Activated naive CD4-positive, alpha-beta T cell treated with anti-CD3 and anti-CD28 coated beads for 36 hours (primary cell): ENCODE measurements at regions not wholly inside any gene's neighbourhood (a gene's known extent, or its start where the extent isn't known, plus 50 kb on each side); places are given as distances from the start of the nearest gene placed in this dataset.

Experiments used
- CTCF ChIA-PET: fragments of 350-600 bp; sonication (Branson Sonifier 250); formaldehyde crosslinking; loops from one replicate; lab custom pipeline; 2021; ENCODE audit warnings: antibody characterized with exemption; lab: Charles Lee
- DNase-seq: peaks from one replicate; pipeline ENCODE4 v3.0.0-alpha.2; 2020
- H3K27ac Mint-ChIP-seq: one replicate; pipeline ENCODE4 v1.8.0; 2021; ENCODE audit warnings: mild to moderate bottlenecking, mixed read lengths
- H3K27me3 Mint-ChIP-seq: one replicate; pipeline ENCODE4 v1.8.0; 2021; ENCODE audit warnings: low read depth, mixed read lengths
- H3K36me3 Mint-ChIP-seq: one replicate; pipeline ENCODE4 v1.8.0; 2021; ENCODE audit warnings: low read depth, mixed read lengths
- H3K4me1 Mint-ChIP-seq: one replicate; pipeline ENCODE4 v1.8.0; 2021; ENCODE audit warnings: low read depth, mixed read lengths
- H3K4me3 Mint-ChIP-seq: one replicate; pipeline ENCODE4 v1.8.0; 2021; ENCODE audit warnings: mild to moderate bottlenecking, moderate library complexity, mixed read lengths
- H3K9me3 Mint-ChIP-seq: one replicate; pipeline ENCODE4 v1.8.0; 2021; ENCODE audit warnings: mixed read lengths
- intact Hi-C: fragments of 100-400 bp; cut with micrococcal nuclease; formaldehyde crosslinking; loops from one replicate; pipeline ENCODE4 v1.15.1; 2023

GRCh38 chr18:73164430-73164829 is 296.6 kb upstream of the NETO1 start:
- intact Hi-C loops = no loop called here
- Mint-ChIP-seq H3K9me3 (peaks cover 2% of the 10 kb centered on the region), H3K36me3 (no peaks in the 10 kb centered on the region), H3K27ac (no peak overlapping the region), H3K4me1 (no peaks in the 10 kb centered on the region), H3K4me3 (no peak overlapping the region), H3K27me3 (no peaks in the 10 kb centered on the region)
- no peak for DNase-seq
- CTCF ChIA-PET = no interaction called here

GRCh38 chr18:73163236-73163635 is 295.4 kb upstream of the NETO1 start:
- no peak for DNase-seq
- Mint-ChIP-seq H3K9me3 (peaks cover 2% of the 10 kb centered on the region), H3K4me3 (no peak overlapping the region), H3K27me3 (no peaks in the 10 kb centered on the region), H3K27ac (no peak overlapping the region), H3K4me1 (no peaks in the 10 kb centered on the region), H3K36me3 (no peaks in the 10 kb centered on the region)
- intact Hi-C loops = no loop called here
- CTCF ChIA-PET = no interaction called here

GRCh38 chr18:73156117-73156516 is 288.3 kb upstream of the NETO1 start:
- no peak for DNase-seq
- intact Hi-C loops = no loop called here
- Mint-ChIP-seq H3K27ac (no peak overlapping the region), H3K4me1 (no peaks in the 10 kb centered on the region), H3K36me3 (no peaks in the 10 kb centered on the region), H3K27me3 (no peaks in the 10 kb centered on the region), H3K9me3 (no peaks in the 10 kb centered on the region), H3K4me3 (no peak overlapping the region)
- CTCF ChIA-PET = no interaction called here

- H3K4me3 Mint-ChIP-seq = no peak overlapping the region
- DNase-seq = no peak
- CTCF ChIA-PET = no interaction called here
- no peaks in the 10 kb centered on the region for H3K9me3 Mint-ChIP-seq
- no peaks in the 10 kb centered on the region for H3K27me3 Mint-ChIP-seq
- H3K4me1 Mint-ChIP-seq = no peaks in the 10 kb centered on the region
- intact Hi-C loops = no loop called here
- H3K27ac Mint-ChIP-seq = no peak overlapping the region
- no peaks in the 10 kb centered on the region for H3K36me3 Mint-ChIP-seq
These were observed 285.5 kb upstream of the NETO1 start for GRCh38 chr18:73153271-73153670.

GRCh38 chr18:73151086-73151485 is 283.3 kb upstream of the NETO1 start:
- H3K27me3 Mint-ChIP-seq = no peaks in the 10 kb centered on the region
- intact Hi-C loops = no loop called here
- CTCF ChIA-PET = no interaction called here
- no peaks in the 10 kb centered on the region for H3K36me3 Mint-ChIP-seq
- DNase-seq = no peak
- H3K4me1 Mint-ChIP-seq = no peaks in the 10 kb centered on the region
- no peaks in the 10 kb centered on the region for H3K9me3 Mint-ChIP-seq
- no peak overlapping the region for H3K4me3 Mint-ChIP-seq
- no peak overlapping the region for H3K27ac Mint-ChIP-seq

- Mint-ChIP-seq H3K27ac (no peak overlapping the region), H3K27me3 (no peaks in the 10 kb centered on the region)
These were observed 282.4 kb upstream of the NETO1 start for GRCh38 chr18:73150199-73150598.

GRCh38 chr18:73147590-73147989 is 279.8 kb upstream of the NETO1 start:
- Mint-ChIP-seq H3K9me3 (no peaks in the 10 kb centered on the region), H3K36me3 (no peaks in the 10 kb centered on the region), H3K4me1 (no peaks in the 10 kb centered on the region), H3K27ac (no peak overlapping the region), H3K27me3 (no peaks in the 10 kb centered on the region), H3K4me3 (no peak overlapping the region)
- DNase-seq = no peak
- intact Hi-C loops = no loop called here
- CTCF ChIA-PET = no interaction called here

More at GRCh38 chr18:73150199-73150598, 282.4 kb upstream of the NETO1 start:
- DNase-seq = no peak
- Mint-ChIP-seq H3K4me1 (no peaks in the 10 kb centered on the region), H3K36me3 (no peaks in the 10 kb centered on the region), H3K4me3 (no peak overlapping the region), H3K9me3 (no peaks in the 10 kb centered on the region)
- CTCF ChIA-PET = no interaction called here
- intact Hi-C loops = no loop called here

GRCh38 chr18:73144030-73144429 is 276.2 kb upstream of the NETO1 start:
- intact Hi-C loops = no loop called here
- Mint-ChIP-seq H3K27me3 (no peaks in the 10 kb centered on the region), H3K36me3 (no peaks in the 10 kb centered on the region), H3K4me1 (no peaks in the 10 kb centered on the region), H3K4me3 (no peak overlapping the region), H3K27ac (no peak overlapping the region), H3K9me3 (no peaks in the 10 kb centered on the region)
- DNase-seq = no peak
- CTCF ChIA-PET = no interaction called here

GRCh38 chr18:73136134-73136533 is 268.3 kb upstream of the NETO1 start:
- H3K4me1 Mint-ChIP-seq = no peaks in the 10 kb centered on the region
- H3K27ac Mint-ChIP-seq = no peak overlapping the region
- CTCF ChIA-PET = no interaction called here
- peaks cover 4% of the 10 kb centered on the region for H3K9me3 Mint-ChIP-seq
- no peak overlapping the region for H3K4me3 Mint-ChIP-seq
- H3K27me3 Mint-ChIP-seq = no peaks in the 10 kb centered on the region
- no peak for DNase-seq
- H3K36me3 Mint-ChIP-seq = no peaks in the 10 kb centered on the region
- intact Hi-C loops = no loop called here

- DNase-seq = no peak
- H3K27me3 Mint-ChIP-seq = no peaks in the 10 kb centered on the region
- H3K27ac Mint-ChIP-seq = no peak overlapping the region
- no peak overlapping the region for H3K4me3 Mint-ChIP-seq
- no peaks in the 10 kb centered on the region for H3K36me3 Mint-ChIP-seq
- no peaks in the 10 kb centered on the region for H3K4me1 Mint-ChIP-seq
- CTCF ChIA-PET = no interaction called here
- peaks cover 2% of the 10 kb centered on the region for H3K9me3 Mint-ChIP-seq
- intact Hi-C loops = no loop called here
These were observed 256.4 kb upstream of the NETO1 start for GRCh38 chr18:73124175-73124574.

- H3K27me3 Mint-ChIP-seq = no peaks in the 10 kb centered on the region
- H3K4me3 Mint-ChIP-seq = no peak overlapping the region
- H3K27ac Mint-ChIP-seq = no peak overlapping the region
- no peaks in the 10 kb centered on the region for H3K4me1 Mint-ChIP-seq
- no peak for DNase-seq
- intact Hi-C loops = no loop called here
- H3K36me3 Mint-ChIP-seq = no peaks in the 10 kb centered on the region
- CTCF ChIA-PET = no interaction called here
- H3K9me3 Mint-ChIP-seq = peaks cover 2% of the 10 kb centered on the region
These were observed 253.4 kb upstream of the NETO1 start for GRCh38 chr18:73121207-73121606.

- no peaks in the 10 kb centered on the region for H3K4me1 Mint-ChIP-seq
- DNase-seq = no peak
- H3K27me3 Mint-ChIP-seq = no peaks in the 10 kb centered on the region
- CTCF ChIA-PET = interaction anchor here (0.6 kb wide), 1 partner anchor 438 kb away, joined by 7 read pairs; no protein-coding TSS in a partner anchor
- intact Hi-C loops = no loop called here
- no peaks in the 10 kb centered on the region for H3K36me3 Mint-ChIP-seq
- H3K9me3 Mint-ChIP-seq = peaks cover 2% of the 10 kb centered on the region
- no peak overlapping the region for H3K4me3 Mint-ChIP-seq
- no peak overlapping the region for H3K27ac Mint-ChIP-seq
These were observed 252.8 kb upstream of the NETO1 start for GRCh38 chr18:73120626-73121025.

GRCh38 chr18:73119574-73119973 is 251.8 kb upstream of the NETO1 start:
- CTCF ChIA-PET = no interaction called here
- no peaks in the 10 kb centered on the region for H3K27me3 Mint-ChIP-seq
- no peaks in the 10 kb centered on the region for H3K36me3 Mint-ChIP-seq
- no peak overlapping the region for H3K4me3 Mint-ChIP-seq
- no peaks in the 10 kb centered on the region for H3K4me1 Mint-ChIP-seq
- intact Hi-C loops = no loop called here
- peaks cover 2% of the 10 kb centered on the region for H3K9me3 Mint-ChIP-seq
- H3K27ac Mint-ChIP-seq = no peak overlapping the region
- no peak for DNase-seq
